Lower leg skin (tissue), 4 donors: ENCODE measurements at regions not wholly inside any gene's neighbourhood (a gene's known extent, or its start where the extent isn't known, plus 50 kb on each side); places are given as distances from the start of the nearest gene placed in this dataset.
"Not testable (repeated sequence)": the region's sequence is repeated elsewhere in the genome, so short reads cannot be mapped to it uniquely, and the experiment has no call there.

Experiments
- DNase-seq, 2 donors: peaks; one replicate each; pipeline ENCODE4 v3.0.0-alpha.2; 2019; ENCODE audit warnings: low spot score in 2 of 2
- H3K4me3 ChIP-seq: fragments of 200-600 bp; sonication (generic); 2 replicates; pipeline ENCODE4 v1.5.1; 2017; ENCODE audit warnings: mild to moderate bottlenecking, low read depth; ENCODE audit not compliant: poor library complexity, severe bottlenecking
- POLR2A ChIP-seq, 2 donors: fragments of 450-650 bp; IDR thresholded peaks; one replicate each; pipeline ENCODE4 v1.6.1; 2016 to 2017; ENCODE audit warnings: antibody characterized with exemption in 2 of 2, mild to moderate bottlenecking in 1 of 2, moderate library complexity in 1 of 2
- WGBS, 2 donors: methylation state at CpG; one replicate each; pipeline ENCODE4 v1.1.5; 2018; 5-methylcytosine and 5-hydroxymethylcytosine counted together
- intact Hi-C: fragments of 100-400 bp; cut with DNase I; formaldehyde crosslinking; loops from one replicate; pipeline ENCODE4 v1.15.0; 2023; ENCODE audit warnings: low total_unique reads
- TF ChIP-seq, protein P1 (sequence below), 3 donors: fragments of 450-650 bp; IDR thresholded peaks; one replicate each; pipeline ENCODE4 v1.5.1; 2016; ENCODE audit warnings: antibody characterized with exemption in 3 of 3, mild to moderate bottlenecking in 3 of 3, moderate library complexity in 2 of 3

DNA sequence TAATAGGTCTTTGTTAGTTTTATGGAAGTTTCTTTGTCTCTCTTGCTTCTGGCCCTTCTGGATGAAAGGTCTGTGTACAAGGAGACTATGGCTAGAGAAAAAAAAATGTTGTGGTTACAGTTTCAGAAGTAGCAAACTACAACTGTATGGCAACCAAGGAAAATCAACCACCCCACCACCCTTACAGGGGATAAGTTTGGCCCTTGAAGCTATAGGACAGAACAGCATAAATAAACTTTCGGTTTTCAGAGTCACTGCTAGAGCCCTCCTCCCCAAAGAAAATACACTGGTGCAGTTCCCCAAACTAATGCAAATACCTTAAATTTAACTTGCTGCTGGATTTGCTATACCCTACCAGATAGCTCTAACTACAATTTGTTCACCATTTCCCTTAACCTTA is 1216.7 kb downstream of the EFNA5 start:
- TF ChIP-seq, protein P1, sequence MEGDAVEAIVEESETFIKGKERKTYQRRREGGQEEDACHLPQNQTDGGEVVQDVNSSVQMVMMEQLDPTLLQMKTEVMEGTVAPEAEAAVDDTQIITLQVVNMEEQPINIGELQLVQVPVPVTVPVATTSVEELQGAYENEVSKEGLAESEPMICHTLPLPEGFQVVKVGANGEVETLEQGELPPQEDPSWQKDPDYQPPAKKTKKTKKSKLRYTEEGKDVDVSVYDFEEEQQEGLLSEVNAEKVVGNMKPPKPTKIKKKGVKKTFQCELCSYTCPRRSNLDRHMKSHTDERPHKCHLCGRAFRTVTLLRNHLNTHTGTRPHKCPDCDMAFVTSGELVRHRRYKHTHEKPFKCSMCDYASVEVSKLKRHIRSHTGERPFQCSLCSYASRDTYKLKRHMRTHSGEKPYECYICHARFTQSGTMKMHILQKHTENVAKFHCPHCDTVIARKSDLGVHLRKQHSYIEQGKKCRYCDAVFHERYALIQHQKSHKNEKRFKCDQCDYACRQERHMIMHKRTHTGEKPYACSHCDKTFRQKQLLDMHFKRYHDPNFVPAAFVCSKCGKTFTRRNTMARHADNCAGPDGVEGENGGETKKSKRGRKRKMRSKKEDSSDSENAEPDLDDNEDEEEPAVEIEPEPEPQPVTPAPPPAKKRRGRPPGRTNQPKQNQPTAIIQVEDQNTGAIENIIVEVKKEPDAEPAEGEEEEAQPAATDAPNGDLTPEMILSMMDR (IDR thresholded peaks at IDR 0.05), result no peak
- 93 to 100% methylated on average over 1 of the region's 1 CpG for WGBS, 2 donors
- intact Hi-C loops, result no loop called here
- no peak overlapping the region for H3K4me3 ChIP-seq
- DNase-seq, result no peak

DNA sequence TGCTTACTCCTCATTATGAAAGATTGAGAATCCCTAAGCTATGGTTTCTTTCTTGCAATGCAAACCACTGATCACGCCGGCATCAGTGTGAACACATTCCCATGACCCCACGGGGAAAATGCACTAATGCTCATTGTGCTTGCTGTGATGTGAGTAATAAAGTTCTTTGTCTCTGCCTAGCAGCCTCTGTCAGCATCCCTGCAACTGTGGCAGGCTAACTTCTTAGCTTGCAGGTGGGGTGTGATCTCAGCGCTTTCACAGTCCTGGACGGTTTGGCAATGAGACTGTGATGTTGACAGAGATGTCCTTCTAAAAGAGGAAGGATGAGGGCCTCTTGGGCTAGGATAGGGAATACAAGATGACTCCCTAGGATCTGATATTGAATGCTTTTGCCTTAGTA is 1218.7 kb downstream of the EFNA5 start:
- TF ChIP-seq, protein P1 (IDR thresholded peaks at IDR 0.05), result no peak
- TF ChIP-seq POLR2A (IDR thresholded peaks at IDR 0.05), result no peak
- intact Hi-C loops, result no loop called here
- WGBS, 2 donors, result 84 to 90% methylated on average over 5 of the region's 5 CpGs
- H3K4me3 ChIP-seq, result no peak overlapping the region
- DNase-seq, result no peak

DNA sequence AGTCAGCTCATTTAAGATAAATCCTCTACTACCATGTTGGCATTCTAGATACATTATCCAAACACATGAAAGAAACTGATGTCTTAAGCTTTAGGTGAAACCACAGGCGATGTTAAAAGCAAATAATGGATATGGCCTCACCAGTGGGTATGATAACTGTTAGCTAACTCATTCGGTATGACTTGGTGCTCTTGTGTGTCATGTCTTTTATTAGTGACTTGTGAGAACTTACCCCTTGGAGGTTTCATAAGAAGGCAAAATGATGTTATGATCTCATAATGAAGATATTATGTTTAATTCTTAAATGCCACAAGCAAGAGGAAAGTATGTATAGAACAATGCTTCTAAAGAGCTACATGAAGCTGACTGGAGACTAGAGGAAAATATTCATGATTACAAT is 1227.0 kb downstream of the EFNA5 start:
- TF ChIP-seq POLR2A (IDR thresholded peaks at IDR 0.05), result no peak
- TF ChIP-seq, protein P1 (IDR thresholded peaks at IDR 0.05), result no peak
- H3K4me3 ChIP-seq, result no peak overlapping the region
- intact Hi-C loops, result no loop called here
- WGBS, 2 donors, result 81 to 90% methylated on average over 2 of the region's 2 CpGs
- no peak for DNase-seq

DNA sequence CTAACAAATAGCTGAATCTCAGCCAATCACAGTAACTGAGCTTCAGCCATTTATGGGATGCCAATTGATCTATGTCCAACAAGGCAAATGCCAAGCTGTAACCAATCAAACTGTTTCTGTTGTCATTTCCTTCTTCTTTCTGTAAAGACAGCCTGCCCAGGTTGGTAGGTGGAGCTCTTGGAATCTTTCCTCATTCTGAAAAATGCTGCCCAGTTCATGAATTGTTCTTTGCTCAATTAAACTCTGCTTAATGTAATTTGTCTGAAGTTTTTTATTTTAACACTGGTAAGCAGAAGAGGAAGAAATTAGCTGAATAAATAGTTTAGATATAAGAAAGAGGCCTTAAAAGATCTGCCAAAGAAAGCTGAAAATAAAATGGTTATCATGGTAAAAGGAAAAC is 1235.6 kb downstream of the EFNA5 start:
- no peak for DNase-seq
- TF ChIP-seq, protein P1 (IDR thresholded peaks at IDR 0.05), result no peak
- no peak for TF ChIP-seq POLR2A (IDR thresholded peaks at IDR 0.05)
- no peak overlapping the region for H3K4me3 ChIP-seq
- intact Hi-C loops, result no loop called here

DNA sequence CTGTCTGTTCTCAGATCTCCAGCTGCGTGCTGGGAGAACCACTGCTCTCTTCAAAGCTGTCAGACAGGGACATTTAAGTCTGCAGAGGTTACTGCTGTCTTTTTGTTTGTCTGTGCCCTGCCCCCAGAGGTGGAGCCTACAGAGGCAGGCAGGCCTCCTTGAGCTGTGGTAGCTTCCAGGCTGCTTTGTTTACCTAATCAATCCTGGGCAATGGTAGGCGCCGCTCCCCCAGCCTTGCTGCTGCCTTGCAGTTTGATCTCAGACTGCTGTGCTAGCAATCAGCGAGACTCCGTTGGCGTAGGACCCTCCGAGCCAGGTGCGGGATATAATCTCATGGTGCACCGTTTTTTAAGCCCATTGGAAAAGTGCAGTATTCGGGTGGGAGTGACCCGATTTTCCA is 1240.0 kb downstream of the EFNA5 start:
- 90 to 94% methylated on average over 9 to 11 of the region's 11 CpGs for WGBS, 2 donors
- DNase-seq, intact Hi-C loops, H3K4me3 ChIP-seq: not testable (repeated sequence)

DNA sequence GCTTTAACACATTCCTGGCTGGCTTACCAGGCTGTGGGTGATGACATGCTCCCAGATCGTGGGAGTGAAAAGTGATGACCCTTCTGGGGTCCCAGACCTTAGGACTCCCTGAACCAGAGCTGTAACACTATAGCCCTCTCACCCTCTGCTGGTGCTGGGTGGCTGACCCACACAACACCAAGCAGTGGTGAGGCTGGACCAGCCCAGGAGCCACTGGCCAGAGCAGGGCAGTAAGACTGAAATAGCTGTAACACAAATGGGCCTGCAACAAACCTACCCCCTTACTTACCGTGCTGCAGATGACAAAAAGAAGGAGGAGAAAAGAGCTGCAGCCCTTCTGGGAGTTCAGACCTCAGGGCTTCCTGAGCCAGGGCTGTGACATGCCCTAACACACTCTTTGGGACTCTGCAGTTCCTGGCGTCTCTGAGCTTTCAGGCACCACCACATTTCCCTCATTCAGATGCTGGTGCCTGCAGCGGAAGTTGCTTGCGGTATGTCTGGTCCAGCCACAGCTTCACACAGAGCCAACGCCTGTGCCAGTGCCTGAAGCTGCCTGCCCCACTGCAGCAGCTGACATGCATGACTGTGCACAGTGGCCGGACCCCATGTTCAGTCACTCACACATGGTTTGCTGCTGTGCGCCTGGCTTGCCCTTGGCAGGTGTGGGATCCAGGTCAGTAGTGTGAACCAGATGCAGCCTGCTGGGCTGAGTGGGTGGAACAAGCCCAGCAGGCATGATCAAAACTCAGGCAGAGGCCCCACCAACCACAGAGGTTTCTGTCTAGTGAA is 1247.4 kb downstream of the EFNA5 start:
- WGBS, 2 donors, result 91% methylated on average over 6 to 8 of the region's 8 CpGs
- H3K4me3 ChIP-seq, result no peak overlapping the region
- TF ChIP-seq, protein P1 (IDR thresholded peaks at IDR 0.05), result no peak
- TF ChIP-seq POLR2A (IDR thresholded peaks at IDR 0.05), result no peak
- intact Hi-C loops, result no loop called here
- peak in 1 of 2 donors; percentile 75 for DNase-seq
